NT2/D1 (cell line): ENCODE measurements at regions not wholly inside any gene's neighbourhood (a gene's known extent, or its start where the extent isn't known, plus 50 kb on each side); places are given as distances from the start of the nearest gene placed in this dataset.

ENCODE experiments used
- SUZ12 ChIP-seq: IDR thresholded peaks from 2 replicates; pipeline ENCODE4 v1.6.1; 2011; ENCODE audit not compliant: insufficient read length, insufficient read depth; ENCODE audit errors: extremely low read depth
- YY1 ChIP-seq: IDR thresholded peaks from 2 replicates; pipeline ENCODE4 v1.6.1; 2011; ENCODE audit not compliant: insufficient read length, insufficient read depth
- ZNF274 ChIP-seq: IDR thresholded peaks from 2 replicates; pipeline ENCODE4 v1.6.1; 2011; ENCODE audit warnings: mild to moderate bottlenecking, low read depth, low read length

DNA sequence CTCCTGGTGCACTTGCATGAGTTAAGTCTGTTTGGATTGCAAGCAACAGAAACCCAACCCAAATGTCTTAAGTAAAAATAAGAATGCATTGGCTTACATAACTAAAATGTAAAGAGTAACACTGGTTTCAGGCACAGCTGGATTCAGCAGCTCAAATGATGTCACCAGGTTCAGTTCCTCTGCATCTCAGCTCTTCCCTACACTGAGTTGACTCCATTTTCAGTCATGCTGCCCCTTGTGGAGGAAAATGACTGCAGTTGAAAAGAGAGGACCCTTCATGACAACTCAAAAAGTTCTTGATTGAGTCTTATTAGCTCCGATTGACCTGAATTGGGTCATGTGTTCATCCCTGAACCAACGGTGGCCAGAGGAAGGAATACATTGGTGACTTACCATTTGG is 138.5 kb upstream of the ABI3BP start:
- TF ChIP-seq ZNF274 (no peak), YY1 (no peak), SUZ12 (no peak)
